ENCODE measurements at regions not wholly inside any gene's neighbourhood (a gene's known extent, or its start where the extent isn't known, plus 50 kb on each side); places are given as distances from the start of the nearest gene placed in this dataset.

GRCh38 chr11:70916351-70916750, 336.0 kb downstream of the SHANK2 start:
- no peak for TF ChIP-seq CTCF (conservative IDR thresholded peaks at IDR 0.05; ENCODE audit: low read length)
- no peak overlapping the region for H3K4me3 ChIP-seq (ENCODE audit: low read length)
- DNase-seq (ENCODE audit: low read depth), result no peak

DNA sequence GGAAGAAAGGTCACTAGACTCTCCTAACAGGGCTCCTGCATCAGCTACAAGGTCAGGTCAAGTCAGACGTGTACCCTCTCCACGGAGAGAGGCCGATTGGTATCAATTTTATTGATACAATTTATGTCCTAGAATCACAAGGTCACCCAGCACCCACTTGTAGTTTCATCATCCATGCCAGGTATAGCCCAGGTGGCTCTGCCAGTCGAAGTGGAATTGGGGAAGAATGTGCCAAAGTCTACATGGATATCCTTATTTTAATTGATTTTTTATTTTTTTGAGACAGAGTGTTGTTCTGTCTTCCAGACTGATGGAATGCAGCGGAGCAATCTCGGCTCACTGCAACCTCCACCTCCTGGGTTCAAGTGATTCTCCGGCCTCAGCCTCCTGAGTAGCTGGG, 334.1 kb downstream of the SHANK2 start:
- TF ChIP-seq CTCF (conservative IDR thresholded peaks at IDR 0.05; ENCODE audit: low read length), result no peak
- H3K4me3 ChIP-seq (ENCODE audit: low read length), result no peak overlapping the region
- DNase-seq (ENCODE audit: low read depth), result no peak

DNA sequence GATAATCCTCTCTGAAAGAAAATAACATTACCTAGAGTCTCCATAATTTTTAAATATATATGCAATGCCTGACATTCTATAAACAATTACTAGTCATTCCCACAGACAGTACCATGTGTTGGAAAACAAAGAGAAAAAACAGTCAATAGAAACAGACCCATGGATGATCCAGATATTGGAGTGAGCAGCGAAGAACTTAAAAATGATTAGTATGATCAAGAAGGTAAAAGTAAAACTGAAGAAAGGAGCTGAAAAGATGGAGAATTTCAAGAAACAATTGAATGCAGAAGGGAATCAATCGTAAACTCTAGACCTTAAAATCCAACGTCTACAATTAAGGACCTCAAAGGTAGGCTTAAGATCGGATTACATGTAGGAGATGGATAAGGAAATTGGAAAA, 330.6 kb downstream of the SHANK2 start:
- H3K4me3 ChIP-seq (ENCODE audit: low read length), result no peak overlapping the region
- no peak for TF ChIP-seq CTCF (conservative IDR thresholded peaks at IDR 0.05; ENCODE audit: low read length)
- DNase-seq (ENCODE audit: low read depth), result no peak

GRCh38 chr11:70924108-70924507, 328.3 kb downstream of the SHANK2 start:
- no peak for DNase-seq (ENCODE audit: low read depth)
- no peak overlapping the region for H3K4me3 ChIP-seq (ENCODE audit: low read length)
- TF ChIP-seq CTCF (conservative IDR thresholded peaks at IDR 0.05; ENCODE audit: low read length), result no peak

DNA sequence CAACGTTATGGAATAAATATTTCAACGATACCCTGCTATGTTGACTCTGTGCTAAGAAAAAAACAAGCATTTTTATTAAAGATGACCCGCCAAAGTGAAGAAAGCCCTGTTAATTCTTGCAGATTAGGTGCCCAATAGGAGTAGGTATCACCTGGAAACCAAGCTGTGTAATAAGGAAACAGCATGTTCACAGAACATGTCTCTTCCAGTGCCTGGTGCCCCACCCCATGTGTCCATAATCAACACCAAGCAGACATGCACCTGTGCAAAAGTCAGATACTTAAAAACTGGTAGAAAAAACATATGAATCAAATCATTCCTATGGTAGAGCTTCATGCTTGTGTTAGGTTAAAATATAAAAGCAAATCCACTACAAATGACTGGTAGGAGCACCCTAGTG, 327.1 kb downstream of the SHANK2 start:
- TF ChIP-seq CTCF (conservative IDR thresholded peaks at IDR 0.05; ENCODE audit: low read length), result no peak
- no peak for DNase-seq (ENCODE audit: low read depth)

DNA sequence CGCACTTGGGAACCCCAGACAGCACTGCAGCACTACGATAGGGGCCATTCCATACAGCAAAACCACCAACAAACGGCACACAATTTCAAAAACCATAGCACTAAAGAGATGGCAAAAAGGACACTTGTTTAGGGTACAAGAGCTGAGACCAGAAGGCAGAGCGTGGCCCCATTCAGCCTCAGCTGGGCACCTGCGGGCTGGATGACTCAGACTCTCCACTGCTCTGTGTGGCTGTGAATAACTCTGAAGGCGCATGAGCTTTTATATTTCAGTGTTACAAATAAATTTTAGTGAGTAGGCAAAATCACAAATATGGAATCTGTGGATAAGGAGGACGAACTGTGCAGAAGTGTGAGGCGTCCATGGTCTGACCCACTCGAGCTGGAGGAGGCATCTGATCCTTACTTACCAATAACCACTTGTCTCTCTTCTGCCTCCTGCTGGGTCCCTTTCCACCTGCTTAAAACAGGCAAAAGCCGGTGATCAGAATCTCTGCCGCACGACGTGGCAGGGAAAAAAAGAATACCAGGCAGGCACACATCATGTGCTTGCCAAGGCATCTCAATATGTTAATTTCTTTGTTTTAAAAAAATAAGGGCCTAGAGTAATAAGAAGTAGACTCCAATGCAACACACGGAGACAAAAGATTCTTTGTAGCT, 325.7 kb downstream of the SHANK2 start:
- no peak for TF ChIP-seq CTCF (conservative IDR thresholded peaks at IDR 0.05; ENCODE audit: low read length)
- DNase-seq (ENCODE audit: low read depth), result no peak
- no peak overlapping the region for H3K4me3 ChIP-seq (ENCODE audit: low read length)

More for the DNA sequence above, 327.1 kb downstream of the SHANK2 start:
- H3K4me3 ChIP-seq (ENCODE audit: low read length), result no peak overlapping the region

DNA sequence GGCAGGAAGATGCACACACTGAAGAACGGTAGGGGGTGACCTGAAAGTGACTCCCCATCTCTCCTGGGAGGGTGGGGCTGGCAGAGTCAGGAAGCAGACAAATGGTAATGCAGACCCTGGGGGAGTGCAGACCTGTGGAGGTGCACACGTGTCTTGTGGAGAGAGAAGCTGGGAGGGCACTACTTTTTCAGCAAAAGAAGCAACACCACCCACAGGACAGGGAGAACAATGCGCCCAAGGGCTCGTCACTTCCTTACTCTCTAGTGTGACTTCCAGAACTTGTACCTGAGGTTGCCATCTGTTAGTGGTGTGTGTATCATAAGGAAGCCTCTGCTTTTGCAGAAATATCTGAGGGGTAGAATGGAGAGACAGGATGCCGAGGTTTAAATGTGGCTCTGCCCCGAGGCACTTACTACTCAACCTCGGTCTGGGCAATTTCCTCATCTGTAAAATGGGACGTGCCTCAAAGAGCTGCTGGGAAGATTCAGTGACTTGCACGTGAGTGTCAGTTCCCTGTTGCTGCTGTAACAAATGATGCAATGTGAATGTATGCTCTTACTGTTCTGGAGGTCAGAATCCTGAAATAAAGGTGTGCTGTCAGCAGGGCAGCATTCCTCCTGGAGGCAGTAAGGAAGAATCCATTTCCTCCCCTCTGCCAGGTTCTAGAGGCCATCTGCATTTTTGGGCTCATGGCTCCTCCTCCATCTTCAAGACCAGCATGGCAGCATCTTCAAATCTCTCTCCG, 323.4 kb downstream of the SHANK2 start:
- no peak overlapping the region for H3K4me3 ChIP-seq (ENCODE audit: low read length)
- no peak for TF ChIP-seq CTCF (conservative IDR thresholded peaks at IDR 0.05; ENCODE audit: low read length)
- no peak for DNase-seq (ENCODE audit: low read depth)
